ENCODE measurements at regions not wholly inside any gene's neighbourhood (a gene's known extent, or its start where the extent isn't known, plus 50 kb on each side); places are given as distances from the start of the nearest gene placed in this dataset.

- TF ChIP-seq CTCF (IDR thresholded peaks at IDR 0.05) (no peak), POLR2AphosphoS5 (IDR thresholded peaks at IDR 0.05) (no peak), POLR2A (IDR thresholded peaks at IDR 0.05) (no peak)
Observed at GRCh38 chrX:896256-896655, 265.7 kb downstream of the SHOX start.

Data from upper lobe of left lung (tissue), 4 donors.